HUES64 (cell line): ENCODE measurements at regions not wholly inside any gene's neighbourhood (a gene's known extent, or its start where the extent isn't known, plus 50 kb on each side); places are given as distances from the start of the nearest gene placed in this dataset.

Experiments
- H3K27ac ChIP-seq: 2 replicates; pipeline ENCODE4 v1.7.0; 2013; ENCODE audit warnings: low read depth, low read length, inconsistent platforms
- H3K27me3 ChIP-seq: 2 replicates; pipeline ENCODE4 v1.6.1; 2013; ENCODE audit warnings: mild to moderate bottlenecking, low read length; ENCODE audit not compliant: insufficient read depth
- H3K36me3 ChIP-seq: 2 replicates; pipeline ENCODE4 v1.6.1; 2013; ENCODE audit warnings: mild to moderate bottlenecking, low read length; ENCODE audit not compliant: insufficient read depth
- H3K4me1 ChIP-seq: 2 replicates; pipeline ENCODE4 v1.6.1; 2013; ENCODE audit warnings: mild to moderate bottlenecking, low read length, moderate library complexity; ENCODE audit not compliant: insufficient read depth
- H3K4me3 ChIP-seq: 2 replicates; pipeline ENCODE4 v1.5.1; 2013; ENCODE audit warnings: mild to moderate bottlenecking, low read length, moderate library complexity
- H3K9ac ChIP-seq: 2 replicates; pipeline ENCODE4 v1.6.1; 2013; ENCODE audit warnings: mild to moderate bottlenecking, low read depth, low read length
- H3K9me3 ChIP-seq: 2 replicates; pipeline ENCODE4 v1.6.1; 2013; ENCODE audit warnings: low read depth, low read length; ENCODE audit not compliant: insufficient read depth
- WGBS: fragments of 150-250, 120-280 bp; methylation state at CpG from one replicate; pipeline ENCODE4 v1.1.7; 2013; ENCODE audit warnings: missing lambda C conversion rate; 5-methylcytosine and 5-hydroxymethylcytosine counted together

- H3K27ac ChIP-seq: no peak overlapping the region
- H3K4me3 ChIP-seq: no peak overlapping the region
- 0 out of 2 replicates have a peak, but pooled peaks cover 5% of the 10 kb centered on the region for H3K4me1 ChIP-seq
- no peaks in the 10 kb centered on the region for H3K27me3 ChIP-seq
- no peaks in the 10 kb centered on the region for H3K36me3 ChIP-seq
- no peak overlapping the region for H3K9ac ChIP-seq
- H3K9me3 ChIP-seq: no peaks in the 10 kb centered on the region
These were observed 99.6 kb upstream of the MAP2 start for GRCh38 chr2:209324281-209324680.

DNA sequence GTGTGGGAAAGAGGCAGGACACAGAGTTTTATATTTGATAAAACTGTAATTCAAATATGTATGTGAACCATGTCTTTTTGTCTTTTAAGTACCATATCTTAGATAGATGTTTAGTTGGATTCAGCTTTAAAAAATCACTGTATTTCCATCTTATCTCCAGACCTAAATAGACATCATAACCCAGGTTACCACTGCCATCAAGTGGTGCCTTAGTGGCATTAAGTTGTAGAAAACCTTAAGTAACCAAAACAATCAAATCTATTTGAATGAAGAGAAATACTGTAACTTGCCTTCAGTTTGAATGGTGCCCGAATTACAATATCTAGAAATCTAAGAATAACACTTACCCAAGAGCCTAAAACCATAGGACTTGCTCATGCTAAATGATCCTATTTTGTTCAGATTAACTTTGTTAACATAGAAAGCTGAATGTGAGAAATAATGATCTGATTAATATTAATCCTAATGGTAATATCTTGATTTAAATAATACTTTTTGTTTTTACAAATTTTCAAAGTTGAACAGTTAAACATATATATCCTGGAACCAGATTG lies 92.5 kb upstream of the MAP2 start:
- Histone ChIP-seq H3K9ac (no peak overlapping the region), H3K27me3 (peaks cover 7% of the 10 kb centered on the region; the same call in 1 of the 2 replicates), H3K4me1 (peaks cover 9% of the 10 kb centered on the region; the same call in 1 of the 2 replicates), H3K4me3 (no peak overlapping the region), H3K27ac (no peak overlapping the region), H3K9me3 (no peaks in the 10 kb centered on the region), H3K36me3 (no peaks in the 10 kb centered on the region)
- 33% methylated on average over 1 of the region's 1 CpG for WGBS

GRCh38 chr2:209334188-209335017 lies 89.4 kb upstream of the MAP2 start:
- Histone ChIP-seq H3K9me3 (no peaks in the 10 kb centered on the region), H3K4me3 (no peak overlapping the region), H3K9ac (no peak overlapping the region), H3K27ac (no peak overlapping the region), H3K4me1 (peaks cover 9% of the 10 kb centered on the region; the same call in 1 of the 2 replicates), H3K27me3 (peaks cover 7% of the 10 kb centered on the region; the same call in 1 of the 2 replicates), H3K36me3 (no peaks in the 10 kb centered on the region)
- 14% methylated on average over 7 of the region's 7 CpGs for WGBS

DNA sequence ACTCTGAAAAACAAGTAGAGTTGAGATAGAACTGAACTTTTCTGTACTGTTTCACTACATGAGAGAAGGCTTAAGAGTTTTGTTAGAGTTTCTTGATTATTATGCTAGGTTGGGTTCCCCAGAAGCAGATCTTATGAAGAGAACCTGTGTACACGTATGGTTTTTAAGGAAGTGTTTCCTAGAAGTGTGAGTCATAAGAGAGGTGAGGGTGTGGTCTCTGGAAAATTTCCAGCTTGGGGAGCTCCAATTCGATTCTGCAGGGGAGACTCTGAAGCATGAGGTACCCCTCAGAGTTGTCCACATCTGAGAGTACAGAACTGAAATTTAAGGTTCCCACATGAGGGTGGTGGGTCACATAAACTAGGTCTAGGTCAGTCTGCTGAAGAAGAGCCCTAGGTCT lies 83.3 kb upstream of the MAP2 start:
- no peaks in the 10 kb centered on the region for H3K4me1 ChIP-seq
- no peak overlapping the region for H3K9ac ChIP-seq
- H3K27ac ChIP-seq: no peak overlapping the region
- WGBS: 90% methylated on average over 2 of the region's 2 CpGs
- no peaks in the 10 kb centered on the region for H3K27me3 ChIP-seq
- H3K36me3 ChIP-seq: no peaks in the 10 kb centered on the region
- H3K4me3 ChIP-seq: no peak overlapping the region
- H3K9me3 ChIP-seq: no peaks in the 10 kb centered on the region

GRCh38 chr2:209344349-209344748 lies 79.5 kb upstream of the MAP2 start:
- Histone ChIP-seq H3K4me3 (no peak overlapping the region), H3K36me3 (no peaks in the 10 kb centered on the region), H3K9ac (no peak overlapping the region), H3K27ac (no peak overlapping the region), H3K27me3 (no peaks in the 10 kb centered on the region), H3K9me3 (no peaks in the 10 kb centered on the region), H3K4me1 (peaks cover 12% of the 10 kb centered on the region)
- WGBS: 91% methylated on average over 3 of the region's 3 CpGs

- Histone ChIP-seq H3K27me3 (no peaks in the 10 kb centered on the region), H3K4me1 (peaks cover 13% of the 10 kb centered on the region), H3K9ac (no peak overlapping the region), H3K36me3 (no peaks in the 10 kb centered on the region), H3K4me3 (no peak overlapping the region), H3K27ac (no peak overlapping the region), H3K9me3 (no peaks in the 10 kb centered on the region)
- 54% methylated on average over 3 of the region's 6 CpGs for WGBS
These were observed 75.4 kb upstream of the MAP2 start for GRCh38 chr2:209348433-209348832.

GRCh38 chr2:209351636-209352035 lies 72.2 kb upstream of the MAP2 start:
- H3K27me3 ChIP-seq: no peaks in the 10 kb centered on the region
- 100% methylated on average over 2 of the region's 3 CpGs for WGBS
- H3K9ac ChIP-seq: no peak overlapping the region
- no peaks in the 10 kb centered on the region for H3K36me3 ChIP-seq
- peaks cover 14% of the 10 kb centered on the region for H3K4me1 ChIP-seq
- H3K9me3 ChIP-seq: no peaks in the 10 kb centered on the region
- no peak overlapping the region for H3K27ac ChIP-seq
- no peak overlapping the region for H3K4me3 ChIP-seq

DNA sequence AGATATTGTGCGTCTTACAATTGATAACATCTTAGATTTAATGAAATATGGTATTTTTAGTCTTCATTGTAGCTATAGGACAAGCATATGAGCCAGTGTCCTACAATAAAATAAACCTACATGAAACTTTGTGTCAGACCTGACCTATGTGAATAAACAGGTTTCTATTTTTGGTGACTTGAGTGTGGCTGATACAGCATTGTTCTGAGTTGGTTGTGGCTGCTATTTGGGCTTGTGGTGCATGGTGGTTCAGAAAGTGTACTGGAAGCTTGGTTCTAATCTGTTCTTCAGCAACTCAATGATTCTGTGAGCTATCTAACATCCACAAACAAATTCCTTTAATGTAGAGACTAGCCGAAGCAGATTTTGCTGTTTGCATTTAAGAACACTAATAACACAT lies 64.9 kb upstream of the MAP2 start:
- 100% methylated on average over 1 of the region's 2 CpGs for WGBS
- peaks cover 18% of the 10 kb centered on the region for H3K4me1 ChIP-seq

DNA sequence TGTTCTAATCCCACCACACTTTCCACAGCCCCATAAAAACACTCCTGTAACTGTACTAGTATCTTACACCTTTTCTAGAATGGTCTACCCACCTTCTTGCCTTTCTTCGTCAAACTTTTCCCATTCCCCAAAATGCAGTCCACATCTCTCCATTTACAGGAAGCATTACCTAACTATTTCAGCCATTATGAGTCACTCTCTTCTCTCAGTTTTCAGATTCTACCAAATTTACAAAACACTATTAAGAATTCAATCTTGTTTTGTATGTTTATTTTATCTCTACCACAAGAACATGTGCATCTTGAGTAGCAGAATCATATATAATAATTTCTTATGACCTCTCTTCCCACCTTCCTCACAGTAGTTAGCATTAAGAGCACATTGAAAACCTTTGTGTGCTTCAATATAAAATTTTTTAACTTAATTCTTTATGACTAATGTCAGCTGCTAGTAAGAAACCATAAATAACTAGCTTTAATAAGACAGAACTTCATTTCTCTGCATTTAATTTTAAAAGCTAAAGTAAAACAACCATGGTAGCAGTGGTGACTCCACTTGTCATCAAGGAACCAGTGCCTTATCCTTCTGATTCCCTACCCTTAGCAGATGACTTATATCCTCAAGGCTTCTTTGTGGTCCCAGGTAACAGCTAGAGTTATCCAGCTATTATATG lies 56.6 kb upstream of the MAP2 start:
- Histone ChIP-seq H3K4me3 (no peak overlapping the region), H3K9ac (no peak overlapping the region), H3K27me3 (no peaks in the 10 kb centered on the region), H3K36me3 (no peaks in the 10 kb centered on the region), H3K4me1 (peaks cover 5% of the 10 kb centered on the region; the same call in 1 of the 2 replicates), H3K9me3 (peaks cover 3% of the 10 kb centered on the region; the same call in 1 of the 2 replicates), H3K27ac (no peak overlapping the region)
- 95% methylated on average over 1 of the region's 1 CpG for WGBS

More for the DNA sequence above, 64.9 kb upstream of the MAP2 start:
- no peaks in the 10 kb centered on the region for H3K27me3 ChIP-seq
- no peaks in the 10 kb centered on the region for H3K36me3 ChIP-seq
- H3K9ac ChIP-seq: no peak overlapping the region
- no peaks in the 10 kb centered on the region for H3K9me3 ChIP-seq
- no peak overlapping the region for H3K4me3 ChIP-seq
- H3K27ac ChIP-seq: no peak overlapping the region

DNA sequence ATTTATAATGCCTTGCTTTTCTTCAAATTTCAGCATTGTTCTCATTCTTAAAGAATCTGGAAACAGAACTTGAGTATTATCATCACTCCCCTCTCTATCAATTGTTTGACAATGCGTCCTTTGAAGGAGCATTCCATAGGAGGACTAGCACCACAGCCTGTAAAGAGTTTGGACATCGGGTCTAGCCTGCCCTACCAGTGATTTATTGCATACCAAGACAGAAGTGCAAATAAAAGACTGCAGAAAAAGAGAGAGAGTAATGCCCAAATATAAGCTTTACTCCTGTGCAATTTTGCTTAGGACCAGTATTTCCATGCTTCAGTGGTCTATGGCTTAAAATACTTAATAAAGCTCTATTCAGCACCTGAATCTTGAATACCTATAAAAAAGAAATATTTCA lies 55.4 kb upstream of the MAP2 start:
- Histone ChIP-seq H3K4me3 (no peak overlapping the region), H3K9ac (no peak overlapping the region), H3K36me3 (no peaks in the 10 kb centered on the region), H3K4me1 (no peaks in the 10 kb centered on the region), H3K27ac (no peak overlapping the region), H3K9me3 (peaks cover 3% of the 10 kb centered on the region; the same call in 1 of the 2 replicates), H3K27me3 (no peaks in the 10 kb centered on the region)
- WGBS: 94% methylated on average over 2 of the region's 2 CpGs

- H3K4me3 ChIP-seq: no peak overlapping the region
- no peak overlapping the region for H3K9ac ChIP-seq
- H3K27ac ChIP-seq: no peak overlapping the region
These were observed 54.9 kb upstream of the MAP2 start for GRCh38 chr2:209368914-209369313.

More at GRCh38 chr2:209368914-209369313, 54.9 kb upstream of the MAP2 start:
- Histone ChIP-seq H3K9me3 (peaks cover 3% of the 10 kb centered on the region; the same call in 1 of the 2 replicates), H3K27me3 (no peaks in the 10 kb centered on the region), H3K36me3 (no peaks in the 10 kb centered on the region), H3K4me1 (no peaks in the 10 kb centered on the region)
- WGBS: 89% methylated on average over 5 of the region's 5 CpGs
